Naive thymus-derived CD8-positive, alpha-beta T cell (primary cell): ENCODE measurements at regions not wholly inside any gene's neighbourhood (a gene's known extent, or its start where the extent isn't known, plus 50 kb on each side); places are given as distances from the start of the nearest gene placed in this dataset.

Experiments used
- ATAC-seq, 2 donors: fragments of 150-1000 bp; cut with Tn5 transposase in 1 of 2; sonication (Bioruptor Pico), chemical (Tn5 transposase) in 1 of 2; 1 replicate in 1 of 2; 2 replicates in 1 of 2; pipeline ENCODE4 v1.10.0; 2021; ENCODE audit warnings: mild to moderate bottlenecking in 2 of 2, moderate library complexity in 2 of 2
- POLR2A ChIA-PET: fragments of 350-600 bp; sonication (Branson Sonifier 250); formaldehyde crosslinking; loops from one replicate; lab custom pipeline; 2021; ENCODE audit warnings: antibody characterized with exemption; lab: Charles Lee
- DNase-seq, 10 donors: peaks; one replicate each; pipeline versions ENCODE4 v3.0.0 to v3.0.0-alpha.2; 2020 to 2022
- H3K27ac Mint-ChIP-seq, 10 donors: one replicate each; pipeline ENCODE4 v1.8.0; 2020 to 2022; ENCODE audit warnings: mild to moderate bottlenecking in 10 of 10, mixed read lengths in 10 of 10, moderate library complexity in 4 of 10, inconsistent platforms in 1 of 10
- H3K27me3 Mint-ChIP-seq, 5 donors: one replicate each; pipeline ENCODE4 v1.8.0; 2021 to 2022; ENCODE audit warnings: mixed read lengths in 5 of 5
- H3K36me3 Mint-ChIP-seq, 3 donors: one replicate each; pipeline ENCODE4 v1.8.0; 2020 to 2022; ENCODE audit warnings: mixed read lengths in 3 of 3, mild to moderate bottlenecking in 2 of 3, inconsistent platforms in 1 of 3
- H3K4me1 Mint-ChIP-seq, 4 donors: one replicate each; pipeline ENCODE4 v1.8.0; 2021 to 2022; ENCODE audit warnings: mixed read lengths in 4 of 4
- H3K4me3 Mint-ChIP-seq, 10 donors: one replicate each; pipeline ENCODE4 v1.8.0; 2020 to 2022; ENCODE audit warnings: mild to moderate bottlenecking in 10 of 10, mixed read lengths in 10 of 10, moderate library complexity in 6 of 10, inconsistent platforms in 1 of 10
- H3K9me3 Mint-ChIP-seq, 9 donors: one replicate each; pipeline ENCODE4 v1.8.0; 2020 to 2022; ENCODE audit warnings: mixed read lengths in 9 of 9, mild to moderate bottlenecking in 3 of 9, inconsistent platforms in 1 of 9, moderate library complexity in 1 of 9

DNA sequence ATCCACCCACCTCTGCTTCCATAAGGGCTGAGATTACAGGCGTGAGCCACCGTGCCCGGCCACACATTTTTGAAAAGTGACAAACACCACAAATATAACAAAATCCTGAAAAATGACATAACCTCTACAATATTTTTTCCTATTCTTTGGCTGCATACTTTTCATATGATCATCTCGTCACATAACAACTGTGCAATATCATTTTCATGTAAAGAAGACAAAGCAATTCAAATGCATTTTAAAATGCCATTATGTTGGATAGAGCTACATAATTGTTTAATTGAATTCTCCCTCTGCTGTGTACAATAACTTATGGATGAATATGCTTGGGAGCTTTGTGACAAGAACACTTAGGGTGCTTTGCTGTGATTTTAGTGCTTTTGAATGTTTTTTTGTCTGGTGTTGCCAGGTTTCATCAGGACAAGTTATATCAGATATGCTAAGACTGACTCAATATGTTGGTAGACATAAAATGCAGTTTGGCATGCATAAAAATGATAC lies 132.9 kb downstream of the CHIC2 start:
- peaks cover 0 to 5% (median 2%) of the 10 kb centered on the region in 5 donors for H3K27me3 Mint-ChIP-seq
- no peaks in the 10 kb centered on the region for H3K4me1 Mint-ChIP-seq
- POLR2A ChIA-PET: no interaction called here
- ATAC-seq (no peak), DNase-seq (no peak)
- peaks cover 0 to 4% (median 0%) of the 10 kb centered on the region in 9 donors for H3K9me3 Mint-ChIP-seq
- H3K36me3 Mint-ChIP-seq: no peaks in the 10 kb centered on the region
- H3K27ac Mint-ChIP-seq: no peak overlapping the region
- H3K4me3 Mint-ChIP-seq: no peak overlapping the region

- no peaks in the 10 kb centered on the region for H3K9me3 Mint-ChIP-seq
- peak; percentile 19 to 76 (median 52) for DNase-seq
- H3K27me3 Mint-ChIP-seq: peaks cover 0 to 6% (median 2%) of the 10 kb centered on the region in 5 donors
- no peaks in the 10 kb centered on the region for H3K36me3 Mint-ChIP-seq
- POLR2A ChIA-PET: no interaction called here
- no peaks in the 10 kb centered on the region for H3K4me1 Mint-ChIP-seq
- peak; percentile 69 to 72 for ATAC-seq
- no peak overlapping the region for H3K27ac Mint-ChIP-seq
- H3K4me3 Mint-ChIP-seq: no peak overlapping the region
Measured at GRCh38 chr4:53929955-53930798, 134.2 kb downstream of the CHIC2 start.

DNA sequence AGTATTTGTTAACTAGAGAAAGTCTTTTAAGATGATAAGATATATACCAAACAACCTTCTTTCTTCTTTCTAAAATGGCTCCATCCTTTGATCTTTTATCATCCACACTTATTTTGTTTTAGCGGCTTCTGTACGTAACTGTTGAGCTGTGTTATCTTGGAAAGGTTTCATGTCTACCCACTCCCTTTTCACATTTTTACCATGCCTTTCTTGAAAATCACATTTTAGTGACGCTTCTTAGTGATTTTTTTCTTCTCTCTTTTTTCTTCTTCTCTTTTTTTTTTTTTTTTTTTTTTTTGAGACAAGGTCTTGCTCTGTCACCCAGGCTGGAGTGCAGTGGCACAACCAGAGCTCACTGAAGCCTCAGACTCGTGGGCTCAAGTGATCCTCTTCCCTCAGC lies 135.1 kb downstream of the CHIC2 start:
- Mint-ChIP-seq H3K4me3 (no peak overlapping the region), H3K36me3 (no peaks in the 10 kb centered on the region), H3K9me3 (no peaks in the 10 kb centered on the region), H3K4me1 (no peaks in the 10 kb centered on the region), H3K27me3 (peaks cover 0 to 6% (median 2%) of the 10 kb centered on the region in 5 donors), H3K27ac (no peak overlapping the region)
- ATAC-seq (no peak), DNase-seq (no peak)
- POLR2A ChIA-PET: interaction anchor here (0.7 kb wide), 1 partner anchor 72 kb away, joined by 4 read pairs; no protein-coding TSS in a partner anchor

DNA sequence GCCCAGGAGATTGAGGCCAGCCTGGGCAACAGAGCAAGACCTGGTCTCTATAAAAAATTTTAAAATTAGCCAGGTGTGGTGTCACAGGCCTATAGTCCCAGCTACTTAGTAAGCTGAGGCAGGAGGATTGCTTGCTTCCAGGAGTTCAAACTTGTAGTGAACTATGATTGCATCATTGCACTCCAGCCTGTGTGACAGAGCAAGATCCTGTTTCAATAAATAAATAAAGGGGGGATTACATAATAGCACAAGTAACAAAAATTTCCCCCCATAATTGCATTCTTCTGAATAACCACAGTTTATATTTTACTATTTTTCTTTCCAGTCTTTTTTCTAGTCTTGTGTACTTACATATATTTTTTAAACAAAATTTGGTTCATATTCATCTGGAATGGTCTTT lies 135.6 kb downstream of the CHIC2 start:
- ATAC-seq (no peak), DNase-seq (no peak)
- H3K9me3 Mint-ChIP-seq: no peaks in the 10 kb centered on the region
- H3K27me3 Mint-ChIP-seq: peaks cover 0 to 6% (median 2%) of the 10 kb centered on the region in 5 donors
- POLR2A ChIA-PET: interaction anchor here (0.7 kb wide), 1 partner anchor 72 kb away, joined by 4 read pairs; no protein-coding TSS in a partner anchor
- no peaks in the 10 kb centered on the region for H3K4me1 Mint-ChIP-seq
- no peaks in the 10 kb centered on the region for H3K36me3 Mint-ChIP-seq
- H3K4me3 Mint-ChIP-seq: no peak overlapping the region
- H3K27ac Mint-ChIP-seq: no peak overlapping the region

DNA sequence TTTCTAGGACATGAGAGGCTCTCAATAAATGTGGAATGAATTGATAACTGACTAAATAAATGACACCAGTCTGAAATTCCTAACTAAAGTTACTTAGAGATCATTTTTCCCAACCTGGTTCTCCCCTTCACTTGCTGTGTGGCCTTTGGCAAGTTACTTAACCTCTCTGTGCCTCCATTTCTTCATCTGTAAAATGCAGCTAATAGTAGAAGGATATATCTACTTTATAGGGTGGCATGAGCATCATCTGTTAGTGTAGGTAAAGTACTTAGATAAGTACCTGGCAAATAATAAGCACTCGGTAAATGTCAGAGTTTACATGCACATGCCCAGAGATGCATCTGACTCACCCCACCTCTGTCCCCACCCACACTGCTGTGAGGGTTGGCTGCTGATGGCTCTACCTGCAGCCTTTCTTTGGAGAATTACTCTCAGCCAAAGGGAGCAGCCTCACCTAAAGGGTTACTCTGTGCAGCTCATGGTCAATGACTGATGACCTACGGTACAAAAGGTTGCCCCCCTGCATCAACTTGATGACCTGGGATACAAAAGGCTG lies 139.3 kb downstream of the CHIC2 start:
- POLR2A ChIA-PET: no interaction called here
- Mint-ChIP-seq H3K9me3 (no peaks in the 10 kb centered on the region), H3K4me3 (no peak overlapping the region), H3K27me3 (peaks cover 0 to 9% (median 0%) of the 10 kb centered on the region in 5 donors), H3K4me1 (no peaks in the 10 kb centered on the region), H3K27ac (no peak overlapping the region), H3K36me3 (no peaks in the 10 kb centered on the region)
- DNase-seq: no peak
- no peak for ATAC-seq

DNA sequence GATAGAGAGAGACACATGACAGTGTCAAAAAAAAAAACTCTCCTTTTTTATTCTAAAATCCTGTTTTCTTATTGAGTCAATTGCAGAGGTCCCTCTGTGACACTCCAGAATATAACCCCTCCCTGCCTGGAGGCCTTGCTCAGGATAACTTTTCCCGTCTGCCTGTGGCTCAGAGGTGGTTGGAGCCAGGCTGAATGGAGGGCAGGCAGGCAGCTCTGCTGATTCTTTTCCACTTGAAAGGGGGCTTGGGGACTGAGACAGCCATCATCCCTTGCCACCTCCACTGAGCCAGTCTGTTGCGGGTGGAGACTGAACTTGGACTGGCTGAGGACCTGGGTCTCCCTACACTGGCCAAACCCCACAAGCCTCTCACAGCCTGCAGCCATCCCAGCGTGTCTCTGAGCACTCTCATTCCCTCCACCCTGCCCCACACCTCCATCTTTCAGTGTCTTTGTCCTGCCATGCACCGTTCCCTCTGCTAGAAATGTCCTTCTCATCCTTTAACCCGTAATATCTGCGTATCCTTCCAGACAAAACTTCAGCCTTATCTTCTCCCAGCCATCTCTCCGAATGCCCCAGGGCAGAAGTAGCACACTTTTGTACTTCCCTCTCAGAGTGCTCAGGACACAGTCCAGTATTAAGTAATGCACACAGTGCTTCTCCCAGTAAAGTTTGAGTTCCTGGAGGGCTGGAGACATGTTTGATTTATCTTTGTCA lies 139.9 kb downstream of the CHIC2 start:
- POLR2A ChIA-PET: no interaction called here
- no peak for ATAC-seq
- Mint-ChIP-seq H3K27me3 (peaks cover 0 to 9% (median 0%) of the 10 kb centered on the region in 5 donors), H3K36me3 (no peaks in the 10 kb centered on the region), H3K4me1 (no peaks in the 10 kb centered on the region), H3K4me3 (no peak overlapping the region), H3K9me3 (no peaks in the 10 kb centered on the region), H3K27ac (no peak overlapping the region)
- DNase-seq: no peak

- Mint-ChIP-seq H3K4me1 (no peaks in the 10 kb centered on the region), H3K36me3 (no peaks in the 10 kb centered on the region), H3K27ac (no peak overlapping the region), H3K9me3 (no peaks in the 10 kb centered on the region), H3K27me3 (peaks cover 0 to 9% (median 2%) of the 10 kb centered on the region in 5 donors), H3K4me3 (no peak overlapping the region)
- ATAC-seq: no peak
- DNase-seq: no peak
- POLR2A ChIA-PET: no interaction called here
Measured at GRCh38 chr4:53923921-53924320, 140.5 kb downstream of the CHIC2 start.

DNA sequence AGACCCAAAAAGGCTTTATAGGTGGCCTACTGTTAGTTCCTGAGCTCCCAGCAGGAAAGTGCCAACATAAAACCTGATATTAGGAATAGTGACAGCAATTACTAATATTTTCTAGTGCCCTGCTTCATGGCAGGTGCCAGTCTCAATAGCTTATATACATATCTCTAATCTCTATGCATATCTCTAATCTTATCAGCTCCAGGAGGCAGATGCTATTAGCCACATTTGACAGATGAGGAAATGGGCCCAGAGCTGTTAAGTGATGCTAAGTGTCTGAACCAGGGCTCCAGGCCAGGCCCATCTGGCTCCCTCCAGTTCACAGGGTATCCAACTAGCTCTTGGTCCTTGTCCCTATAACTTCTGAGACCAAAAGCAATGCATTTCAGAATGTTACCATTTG lies 142.5 kb downstream of the CHIC2 start:
- Mint-ChIP-seq H3K9me3 (no peaks in the 10 kb centered on the region), H3K27me3 (peaks cover 0 to 12% (median 7%) of the 10 kb centered on the region in 5 donors), H3K4me3 (no peak overlapping the region), H3K36me3 (no peaks in the 10 kb centered on the region), H3K27ac (no peak overlapping the region), H3K4me1 (no peaks in the 10 kb centered on the region)
- DNase-seq (no peak), ATAC-seq (no peak)
- POLR2A ChIA-PET: no interaction called here

DNA sequence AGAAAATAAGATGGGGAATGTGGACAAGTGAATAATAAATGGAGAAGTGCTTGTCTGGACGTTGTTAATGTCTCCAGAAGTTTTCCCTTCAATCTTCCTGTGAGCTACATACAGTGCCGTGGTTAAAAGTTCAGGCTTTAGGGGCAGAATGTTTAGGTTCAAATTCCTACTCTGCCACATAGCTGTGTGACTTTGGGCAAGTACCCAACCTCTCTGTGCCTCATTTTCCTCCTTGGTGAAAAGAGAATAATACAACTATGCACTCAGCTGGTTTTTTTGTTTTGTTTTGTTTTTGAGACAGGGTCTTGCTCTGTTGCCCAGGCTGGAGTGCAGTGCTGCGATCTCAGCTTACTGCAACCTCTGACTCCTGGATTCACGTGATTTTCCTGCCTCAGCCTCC lies 143.5 kb downstream of the CHIC2 start:
- Mint-ChIP-seq H3K27ac (no peak overlapping the region), H3K4me3 (no peak overlapping the region), H3K4me1 (no peaks in the 10 kb centered on the region), H3K27me3 (peaks cover 0 to 16% (median 6%) of the 10 kb centered on the region in 5 donors), H3K9me3 (no peaks in the 10 kb centered on the region), H3K36me3 (no peaks in the 10 kb centered on the region)
- POLR2A ChIA-PET: no interaction called here
- ATAC-seq: no peak
- no peak for DNase-seq

- Mint-ChIP-seq H3K4me3 (no peak overlapping the region), H3K9me3 (no peaks in the 10 kb centered on the region), H3K36me3 (no peaks in the 10 kb centered on the region), H3K27ac (no peak overlapping the region), H3K27me3 (peaks cover 0 to 19% (median 5%) of the 10 kb centered on the region in 5 donors), H3K4me1 (no peaks in the 10 kb centered on the region)
- no peak for DNase-seq
- POLR2A ChIA-PET: no interaction called here
- no peak for ATAC-seq
Measured at GRCh38 chr4:53920116-53920515, 144.3 kb downstream of the CHIC2 start.

DNA sequence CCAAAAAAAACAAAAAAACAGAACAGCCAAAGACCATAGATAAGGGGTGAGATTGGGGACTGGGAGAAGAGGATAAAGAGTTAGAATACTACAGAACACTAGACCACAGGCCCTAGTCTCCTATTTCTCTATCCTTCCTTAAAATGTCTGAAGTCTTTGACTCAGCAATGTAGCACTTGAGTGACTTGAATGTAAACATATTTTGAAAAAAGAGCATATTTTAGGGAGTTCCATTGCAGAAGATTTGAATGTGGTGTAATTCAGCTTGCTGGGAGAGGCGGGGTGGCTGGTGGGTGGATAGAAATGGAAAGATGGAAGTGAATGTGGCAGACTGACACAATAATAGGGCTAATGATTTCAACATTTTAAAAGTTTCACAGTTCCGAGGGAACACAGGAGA lies 144.9 kb downstream of the CHIC2 start:
- no peak for DNase-seq
- Mint-ChIP-seq H3K4me3 (no peak overlapping the region), H3K36me3 (no peaks in the 10 kb centered on the region), H3K4me1 (no peaks in the 10 kb centered on the region), H3K27ac (no peak overlapping the region), H3K9me3 (no peaks in the 10 kb centered on the region), H3K27me3 (peaks cover 0 to 19% (median 5%) of the 10 kb centered on the region in 5 donors)
- POLR2A ChIA-PET: no interaction called here
- no peak for ATAC-seq

- no peak overlapping the region for H3K4me3 Mint-ChIP-seq
- H3K4me1 Mint-ChIP-seq: no peaks in the 10 kb centered on the region
- POLR2A ChIA-PET: no interaction called here
- no peaks in the 10 kb centered on the region for H3K9me3 Mint-ChIP-seq
- H3K27ac Mint-ChIP-seq: no peak overlapping the region
- H3K36me3 Mint-ChIP-seq: no peaks in the 10 kb centered on the region
- DNase-seq (no peak), ATAC-seq (no peak)
- H3K27me3 Mint-ChIP-seq: peaks cover 1 to 19% (median 5%) of the 10 kb centered on the region in 5 donors
Measured at GRCh38 chr4:53917729-53918128, 146.7 kb downstream of the CHIC2 start.

GRCh38 chr4:53916431-53916889 lies 147.9 kb downstream of the CHIC2 start:
- no peaks in the 10 kb centered on the region for H3K36me3 Mint-ChIP-seq
- ATAC-seq (no peak), DNase-seq (no peak)
- POLR2A ChIA-PET: no interaction called here
- H3K27ac Mint-ChIP-seq: no peak overlapping the region
- H3K4me3 Mint-ChIP-seq: no peak overlapping the region
- no peaks in the 10 kb centered on the region for H3K4me1 Mint-ChIP-seq
- no peaks in the 10 kb centered on the region for H3K9me3 Mint-ChIP-seq
- H3K27me3 Mint-ChIP-seq: peaks cover 5 to 19% (median 6%) of the 10 kb centered on the region in 5 donors
